Brain microvascular endothelial cell (primary cell): ENCODE measurements at regions not wholly inside any gene's neighbourhood (a gene's known extent, or its start where the extent isn't known, plus 50 kb on each side); places are given as distances from the start of the nearest gene placed in this dataset.

Experiments used
- DNase-seq: peaks from one replicate; pipeline ENCODE4 v3.0.0-alpha.2; 2020
- H3K27ac ChIP-seq: fragments of 250-450 bp; sonication (Bioruptor Pico); 2 replicates; pipeline ENCODE4 v1.5.1; 2020; ENCODE audit warnings: mild to moderate bottlenecking, moderate library complexity
- H3K27me3 ChIP-seq: fragments of 250-450 bp; sonication (Bioruptor Pico); replicated peaks from 2 replicates; pipeline ENCODE4 v1.5.1; 2020; ENCODE audit warnings: mild to moderate bottlenecking
- H3K36me3 ChIP-seq: fragments of 250-450 bp; sonication (Bioruptor Pico); replicated peaks from 2 replicates; pipeline ENCODE4 v1.5.1; 2020; ENCODE audit warnings: mild to moderate bottlenecking
- H3K4me3 ChIP-seq: 2 replicates; pipeline ENCODE4 v1.5.1; 2011; ENCODE audit warnings: low read depth, mild to moderate bottlenecking, control low read depth, low read length, moderate library complexity
- in situ Hi-C: cut with HindIII; loops from 2 replicates; pipeline ENCODE4 v1.10.0; 2017; ENCODE audit warnings: low sequenced_read_pairs, low pct_ligation_motif_present
- TF ChIP-seq, protein P1 (sequence below): IDR thresholded peaks from 2 replicates; pipeline ENCODE4 v1.5.1; 2011; ENCODE audit warnings: low read depth, mild to moderate bottlenecking, moderate library complexity, low read length, control low read depth, inconsistent platforms; ENCODE audit errors: missing control alignments

DNA sequence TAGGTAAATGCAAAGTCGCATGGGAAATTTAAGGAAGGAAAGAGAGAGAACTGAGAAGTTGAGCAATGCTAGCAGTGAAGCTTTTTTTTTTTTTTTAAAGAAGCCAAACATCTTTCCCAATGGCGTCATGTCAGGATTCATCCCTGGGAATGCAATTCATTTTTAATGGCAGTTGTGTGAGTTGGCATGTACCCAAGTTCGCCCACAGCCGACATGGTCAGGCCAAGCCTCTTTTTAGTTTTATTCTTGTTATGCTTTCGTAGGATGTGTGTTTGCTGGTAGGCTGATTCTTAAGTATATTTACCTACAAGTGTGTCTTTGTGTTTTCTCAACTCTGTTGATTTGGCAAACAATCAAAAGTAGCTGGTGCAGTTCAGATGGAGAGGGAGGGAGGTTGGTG, 127.6 kb upstream of the ITGA6 start:
- TF ChIP-seq, protein P1, sequence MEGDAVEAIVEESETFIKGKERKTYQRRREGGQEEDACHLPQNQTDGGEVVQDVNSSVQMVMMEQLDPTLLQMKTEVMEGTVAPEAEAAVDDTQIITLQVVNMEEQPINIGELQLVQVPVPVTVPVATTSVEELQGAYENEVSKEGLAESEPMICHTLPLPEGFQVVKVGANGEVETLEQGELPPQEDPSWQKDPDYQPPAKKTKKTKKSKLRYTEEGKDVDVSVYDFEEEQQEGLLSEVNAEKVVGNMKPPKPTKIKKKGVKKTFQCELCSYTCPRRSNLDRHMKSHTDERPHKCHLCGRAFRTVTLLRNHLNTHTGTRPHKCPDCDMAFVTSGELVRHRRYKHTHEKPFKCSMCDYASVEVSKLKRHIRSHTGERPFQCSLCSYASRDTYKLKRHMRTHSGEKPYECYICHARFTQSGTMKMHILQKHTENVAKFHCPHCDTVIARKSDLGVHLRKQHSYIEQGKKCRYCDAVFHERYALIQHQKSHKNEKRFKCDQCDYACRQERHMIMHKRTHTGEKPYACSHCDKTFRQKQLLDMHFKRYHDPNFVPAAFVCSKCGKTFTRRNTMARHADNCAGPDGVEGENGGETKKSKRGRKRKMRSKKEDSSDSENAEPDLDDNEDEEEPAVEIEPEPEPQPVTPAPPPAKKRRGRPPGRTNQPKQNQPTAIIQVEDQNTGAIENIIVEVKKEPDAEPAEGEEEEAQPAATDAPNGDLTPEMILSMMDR, result no peak
- DNase-seq, result peak; percentile 33
- in situ Hi-C loops, result no loop called here
- Histone ChIP-seq H3K27ac (no peak overlapping the region), H3K36me3 (no peaks in the 10 kb centered on the region), H3K4me3 (no peak overlapping the region), H3K27me3 (no peaks in the 10 kb centered on the region)

DNA sequence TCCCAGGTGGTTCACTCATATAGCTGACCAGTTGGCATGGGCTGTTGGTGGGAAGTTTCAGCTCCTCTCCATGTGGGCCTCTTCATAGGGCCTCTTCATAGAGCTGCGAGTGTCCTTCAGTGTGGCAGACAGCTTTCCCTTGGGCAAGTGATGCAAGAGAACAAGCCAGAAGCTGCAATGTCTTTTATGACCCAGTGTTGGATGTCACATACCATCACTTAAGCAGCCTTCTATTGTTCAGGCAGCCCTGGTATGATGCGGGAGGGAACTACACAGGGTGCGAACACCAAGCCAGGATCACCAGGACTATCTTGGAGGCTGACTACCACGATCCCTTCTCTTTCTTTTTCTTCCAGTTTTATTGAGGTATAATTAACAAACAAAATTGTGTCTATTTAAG, 126.5 kb upstream of the ITGA6 start:
- in situ Hi-C loops, result no loop called here
- Histone ChIP-seq H3K4me3 (no peak overlapping the region), H3K27ac (no peak overlapping the region), H3K36me3 (no peaks in the 10 kb centered on the region), H3K27me3 (no peaks in the 10 kb centered on the region)
- TF ChIP-seq, protein P1, result no peak
- no peak for DNase-seq

DNA sequence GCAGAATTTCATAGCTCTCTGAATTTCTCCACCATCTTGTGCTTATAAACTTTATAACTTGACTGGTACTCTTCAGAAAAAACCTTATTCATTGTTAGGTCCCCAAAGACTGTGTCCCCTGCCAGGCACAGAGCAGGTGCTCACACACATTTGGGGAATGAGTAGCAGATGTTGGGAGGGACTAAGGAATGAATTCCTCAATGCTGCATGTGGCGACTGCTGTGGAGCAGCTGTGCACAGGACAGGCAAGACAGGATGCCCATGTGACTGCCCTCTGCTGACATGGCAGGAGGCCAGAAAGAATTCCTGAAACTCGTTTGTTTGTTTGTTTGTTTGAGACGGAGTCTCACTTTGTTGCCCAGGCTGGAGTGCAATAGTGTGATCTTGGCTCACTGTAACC, 122.3 kb upstream of the ITGA6 start:
- TF ChIP-seq, protein P1, result no peak
- no peak for DNase-seq
- no peak overlapping the region for H3K4me3 ChIP-seq
- H3K27ac ChIP-seq, result no peak overlapping the region
- H3K36me3 ChIP-seq, result no peaks in the 10 kb centered on the region
- in situ Hi-C loops, result no loop called here
- H3K27me3 ChIP-seq, result no peaks in the 10 kb centered on the region

DNA sequence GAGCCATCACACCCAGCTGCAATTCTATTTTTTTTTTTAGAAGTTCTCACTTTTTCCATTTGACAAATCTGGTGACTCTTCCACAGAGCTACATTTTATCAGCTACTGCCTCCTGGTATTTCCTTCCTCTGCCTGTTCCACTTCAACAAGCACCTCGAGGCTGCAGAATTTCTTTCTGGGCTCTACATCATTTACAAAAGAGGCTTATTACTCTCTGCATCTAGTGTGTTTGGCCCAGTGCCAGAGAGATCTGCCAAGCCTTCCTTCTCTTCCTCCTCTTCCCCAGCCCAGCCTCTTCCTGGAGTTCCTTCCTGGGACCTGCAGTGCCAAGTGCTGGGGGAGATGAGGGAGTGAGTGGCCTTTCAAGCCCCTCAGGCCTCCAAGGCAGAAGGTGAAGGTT, 119.6 kb upstream of the ITGA6 start:
- in situ Hi-C loops, result no loop called here
- no peak for DNase-seq

DNA sequence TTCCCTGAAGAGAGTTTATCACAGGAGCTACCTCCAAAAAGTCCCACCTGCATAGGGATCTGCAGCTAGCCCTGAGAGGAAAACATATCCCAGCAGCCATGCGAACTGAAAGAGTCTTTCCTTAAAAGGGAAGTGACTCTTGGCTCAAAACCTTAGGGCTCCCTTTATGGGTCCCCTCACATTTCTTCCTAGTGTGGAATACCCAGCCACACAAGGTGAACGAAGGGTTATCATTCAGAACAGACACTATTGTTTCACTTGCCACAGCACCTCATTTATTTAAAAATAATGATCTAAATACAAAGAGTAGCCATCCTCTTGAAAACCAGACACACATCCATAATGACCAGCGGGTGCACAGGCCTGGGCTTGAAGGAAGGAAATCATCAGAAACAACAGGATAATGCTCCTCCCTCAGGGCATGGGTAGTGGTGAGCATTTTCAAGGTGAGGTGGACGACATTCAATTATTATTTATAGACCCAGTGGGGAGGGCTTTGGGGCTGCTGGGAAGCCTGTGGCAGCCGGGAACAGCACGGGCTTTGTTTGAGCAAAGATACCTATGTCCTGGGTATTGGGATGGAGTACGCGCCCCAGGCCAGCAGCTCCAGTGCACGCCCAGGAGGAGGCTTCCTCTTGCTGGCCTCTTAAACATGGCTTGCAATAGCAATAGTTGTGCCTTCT, 119.0 kb upstream of the ITGA6 start:
- Histone ChIP-seq H3K36me3 (no peaks in the 10 kb centered on the region), H3K27me3 (no peaks in the 10 kb centered on the region), H3K4me3 (no peak overlapping the region), H3K27ac (no peak overlapping the region)
- TF ChIP-seq, protein P1, result no peak
- no peak for DNase-seq
- in situ Hi-C loops, result no loop called here

More for the DNA sequence above, 119.6 kb upstream of the ITGA6 start:
- Histone ChIP-seq H3K27me3 (no peaks in the 10 kb centered on the region), H3K36me3 (no peaks in the 10 kb centered on the region), H3K27ac (no peak overlapping the region), H3K4me3 (no peak overlapping the region)
- TF ChIP-seq, protein P1, result no peak

DNA sequence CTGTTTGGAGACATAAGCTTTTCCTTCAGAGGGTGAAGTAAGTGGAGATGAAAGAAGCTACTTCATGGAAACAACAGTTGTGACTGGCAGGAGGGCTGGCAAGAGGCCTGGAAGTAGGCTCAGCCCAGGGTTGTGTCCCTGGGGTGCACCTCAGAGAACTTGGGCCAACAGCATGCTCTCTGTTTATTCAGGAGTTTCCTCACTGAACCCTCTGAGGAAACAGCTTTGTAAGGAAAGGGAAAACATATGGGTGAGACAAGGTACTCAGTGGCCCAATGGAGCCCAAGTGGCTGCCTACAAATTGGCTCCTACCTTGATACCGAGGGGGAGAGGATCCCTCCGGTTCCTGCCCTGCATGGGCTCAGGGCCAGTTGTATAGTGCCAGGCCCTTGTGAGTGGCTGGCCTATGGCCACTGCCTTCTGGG, 115.5 kb upstream of the ITGA6 start:
- H3K27ac ChIP-seq, result no peak overlapping the region
- DNase-seq, result no peak
- TF ChIP-seq, protein P1, result no peak
- in situ Hi-C loops, result no loop called here
- no peak overlapping the region for H3K4me3 ChIP-seq
- no peaks in the 10 kb centered on the region for H3K36me3 ChIP-seq
- H3K27me3 ChIP-seq, result no peaks in the 10 kb centered on the region
